Liver (tissue), 8 donors: ENCODE measurements at regions not wholly inside any gene's neighbourhood (a gene's known extent, or its start where the extent isn't known, plus 50 kb on each side); places are given as distances from the start of the nearest gene placed in this dataset.

Source experiments
- DNase-seq: peaks from one replicate; pipeline ENCODE4 v3.0.0-alpha.2; 2017; ENCODE audit warnings: low spot score
- H3K27ac ChIP-seq, 2 donors: one replicate each; pipeline ENCODE4 v1.7.0; 2013; ENCODE audit warnings: inconsistent platforms in 2 of 2, low read length in 2 of 2, control low read depth in 1 of 2, low read depth in 1 of 2, mild to moderate bottlenecking in 1 of 2
- H3K27me3 ChIP-seq, 4 donors: one replicate each; pipeline versions ENCODE4 v1.6.1 to v1.7.0; 2013; ENCODE audit warnings: low read length in 3 of 4, inconsistent platforms in 1 of 4, mild to moderate bottlenecking in 1 of 4, moderate library complexity in 1 of 4; ENCODE audit not compliant: control insufficient read depth in 4 of 4, insufficient read depth in 4 of 4
- H3K36me3 ChIP-seq, 4 donors: one replicate each; pipeline versions ENCODE4 v1.6.1 to v1.7.0; 2013; ENCODE audit warnings: low read length in 3 of 4, mild to moderate bottlenecking in 3 of 4, low read depth in 1 of 4, moderate library complexity in 1 of 4; ENCODE audit not compliant: control insufficient read depth in 4 of 4, insufficient read depth in 3 of 4
- H3K4me1 ChIP-seq, 4 donors: one replicate each; pipeline versions ENCODE4 v1.6.1 to v1.7.0; 2013; ENCODE audit warnings: low read length in 3 of 4, mild to moderate bottlenecking in 3 of 4, moderate library complexity in 1 of 4; ENCODE audit not compliant: control insufficient read depth in 4 of 4, insufficient read depth in 4 of 4
- H3K4me3 ChIP-seq, 3 donors: one replicate each; pipeline versions ENCODE4 v1.6.1 to v1.7.0; 2013; ENCODE audit warnings: low read length in 3 of 3, control low read depth in 1 of 3, low read depth in 1 of 3, mild to moderate bottlenecking in 1 of 3
- H3K9ac ChIP-seq, 2 donors: one replicate each; pipeline ENCODE4 v1.7.0; 2013; ENCODE audit warnings: low read length in 2 of 2, mild to moderate bottlenecking in 2 of 2, moderate library complexity in 2 of 2, control low read depth in 1 of 2, low read depth in 1 of 2
- H3K9me3 ChIP-seq, 4 donors: one replicate each; pipeline versions ENCODE4 v1.6.1 to v1.7.0; 2013; ENCODE audit warnings: low read length in 3 of 4; ENCODE audit not compliant: control insufficient read depth in 4 of 4
- ATF3 ChIP-seq: IDR thresholded peaks from 2 replicates; pipeline ENCODE4 v1.6.1; 2016; ENCODE audit warnings: antibody characterized with exemption
- CTCF ChIP-seq: fragments of 150-350 bp; IDR thresholded peaks from 2 replicates; pipeline ENCODE4 v1.5.1; 2017; ENCODE audit warnings: improper control_type of control experiment, low read depth, low read length; ENCODE audit not compliant: missing input control
- EGR1 ChIP-seq, 2 donors: IDR thresholded peaks; 2 replicates each; pipeline ENCODE4 v1.6.1; 2016 to 2018; ENCODE audit warnings: antibody characterized with exemption in 2 of 2, low read depth in 2 of 2
- FOXA1 ChIP-seq: IDR thresholded peaks from 2 replicates; pipeline ENCODE4 v1.6.1; 2016; ENCODE audit warnings: antibody characterized with exemption
- FOXA2 ChIP-seq: IDR thresholded peaks from 2 replicates; pipeline ENCODE4 v1.6.1; 2016; ENCODE audit warnings: antibody characterized with exemption
- GABPA ChIP-seq, 2 donors: IDR thresholded peaks in 1 of 2; conservative IDR thresholded peaks in 1 of 2; 2 replicates each; pipeline ENCODE4 v1.6.1; 2016; ENCODE audit warnings: antibody characterized with exemption in 2 of 2, mild to moderate bottlenecking in 1 of 2, moderate library complexity in 1 of 2
- HNF4A ChIP-seq, 2 donors: conservative IDR thresholded peaks; 2 replicates each; pipeline ENCODE4 v1.6.1; 2016; ENCODE audit warnings: antibody characterized with exemption in 2 of 2, mild to moderate bottlenecking in 2 of 2
- HNF4G ChIP-seq: IDR thresholded peaks from 2 replicates; pipeline ENCODE4 v1.6.1; 2016; ENCODE audit warnings: antibody characterized with exemption
- JUND ChIP-seq, 2 donors: IDR thresholded peaks; 2 replicates each; pipeline ENCODE4 v1.6.1; 2016; ENCODE audit warnings: antibody characterized with exemption in 2 of 2
- MAX ChIP-seq: IDR thresholded peaks from 2 replicates; pipeline ENCODE4 v1.6.1; 2016; ENCODE audit warnings: antibody characterized with exemption
- NR2F2 ChIP-seq: IDR thresholded peaks from 2 replicates; pipeline ENCODE4 v1.6.1; 2016; ENCODE audit warnings: antibody characterized with exemption
- RAD21 ChIP-seq, 2 donors: IDR thresholded peaks; 2 replicates each; pipeline ENCODE4 v1.6.1; 2016; ENCODE audit warnings: antibody characterized with exemption in 2 of 2, mild to moderate bottlenecking in 2 of 2
- REST ChIP-seq: IDR thresholded peaks from 2 replicates; pipeline ENCODE4 v1.6.1; 2016; ENCODE audit warnings: antibody characterized with exemption, mild to moderate bottlenecking
- RXRA ChIP-seq, 2 donors: IDR thresholded peaks; 2 replicates each; pipeline ENCODE4 v1.6.1; 2017 to 2018; ENCODE audit warnings: antibody characterized with exemption in 2 of 2, mild to moderate bottlenecking in 1 of 2
- SP1 ChIP-seq: IDR thresholded peaks from 2 replicates; pipeline ENCODE4 v1.6.1; 2018; ENCODE audit warnings: antibody characterized with exemption, mild to moderate bottlenecking
- TAF1 ChIP-seq: conservative IDR thresholded peaks from 2 replicates; pipeline ENCODE4 v1.6.1; 2016; ENCODE audit warnings: antibody characterized with exemption, mild to moderate bottlenecking
- YY1 ChIP-seq: IDR thresholded peaks from 2 replicates; pipeline ENCODE4 v1.6.1; 2016; ENCODE audit warnings: antibody characterized with exemption, mild to moderate bottlenecking
- ZBTB33 ChIP-seq: IDR thresholded peaks from 2 replicates; pipeline ENCODE4 v1.6.1; 2016; ENCODE audit warnings: antibody characterized with exemption
- WGBS: extraction: QIAGEN DNeasy Blood & Tissue Kit; methylation state at CpG from one replicate; pipeline ENCODE4 v1.1.7; 2013; 5-methylcytosine and 5-hydroxymethylcytosine counted together
- donor health status: healthy.
- donor health status: healthy.
- donor health status: healthy.
- donor health status: healthy.
- donor health status: healthy.

- H3K36me3 ChIP-seq: no peaks in the 10 kb centered on the region
- no peaks in the 10 kb centered on the region for H3K9me3 ChIP-seq
- no peak for DNase-seq
- no peak overlapping the region for H3K27ac ChIP-seq
- TF ChIP-seq RAD21 (IDR thresholded peaks at IDR 0.05): no peak
- no peaks in the 10 kb centered on the region for H3K4me1 ChIP-seq
- H3K4me3 ChIP-seq: no peak overlapping the region
- H3K27me3 ChIP-seq: no peaks in the 10 kb centered on the region
- H3K9ac ChIP-seq: no peak overlapping the region
- 82% methylated on average over 1 of the region's 1 CpG for WGBS
Measured at GRCh38 chr2:188776634-188777033, 197.5 kb upstream of the COL3A1 start.

- H3K36me3 ChIP-seq: no peaks in the 10 kb centered on the region
- no peak for DNase-seq
- no peak overlapping the region for H3K27ac ChIP-seq
- H3K9ac ChIP-seq: no peak overlapping the region
- H3K4me1 ChIP-seq: no peaks in the 10 kb centered on the region
- H3K9me3 ChIP-seq: no peaks in the 10 kb centered on the region
- WGBS: 71% methylated on average over 1 of the region's 1 CpG
- no peaks in the 10 kb centered on the region for H3K27me3 ChIP-seq
- H3K4me3 ChIP-seq: no peak overlapping the region
- TF ChIP-seq GABPA (IDR thresholded peaks at IDR 0.05 in 1 of 2, conservative IDR thresholded peaks at IDR 0.05 in 1 of 2): no peak
- no peak for TF ChIP-seq ATF3
- TF ChIP-seq ZBTB33: no peak
- no peak for TF ChIP-seq RAD21 (IDR thresholded peaks at IDR 0.05)
- TF ChIP-seq TAF1: no peak
- no peak for TF ChIP-seq RXRA (IDR thresholded peaks at IDR 0.05)
- TF ChIP-seq REST: no peak
- TF ChIP-seq FOXA1: no peak
- TF ChIP-seq JUND (IDR thresholded peaks at IDR 0.05): no peak
- no peak for TF ChIP-seq SP1
- no peak for TF ChIP-seq FOXA2
- no peak for TF ChIP-seq HNF4A (conservative IDR thresholded peaks at IDR 0.05)
- TF ChIP-seq CTCF: no peak
- no peak for TF ChIP-seq NR2F2
- no peak for TF ChIP-seq YY1
- no peak for TF ChIP-seq EGR1 (IDR thresholded peaks at IDR 0.05; ENCODE audit: low read depth in 2 of 2)
- no peak for TF ChIP-seq HNF4G
- TF ChIP-seq MAX: no peak
Measured at GRCh38 chr2:188784269-188784762, 189.9 kb upstream of the COL3A1 start.
